IMR-90 (cell line): ENCODE measurements at regions not wholly inside any gene's neighbourhood (a gene's known extent, or its start where the extent isn't known, plus 50 kb on each side); places are given as distances from the start of the nearest gene placed in this dataset.

Source experiments
- BHLHE40 ChIP-seq: fragments of 150-350 bp; IDR thresholded peaks from 2 replicates; pipeline ENCODE4 v1.6.1; 2016; ENCODE audit warnings: mild to moderate bottlenecking, low read depth, low read length
- CEBPB ChIP-seq: IDR thresholded peaks from 2 replicates; pipeline ENCODE4 v1.6.1; 2012; ENCODE audit warnings: low read depth, low read length, improper control_type of control experiment
- CHD1 ChIP-seq: IDR thresholded peaks from 2 replicates; pipeline ENCODE4 v1.6.1; 2012; ENCODE audit warnings: low read depth, low read length, improper control_type of control experiment
- CTCF ChIP-seq: conservative IDR thresholded peaks from 2 replicates; pipeline ENCODE4 v1.5.1; 2012; ENCODE audit warnings: mild to moderate bottlenecking, low read depth, low read length, improper control_type of control experiment
- ELK1 ChIP-seq: fragments of 150-350 bp; IDR thresholded peaks from 2 replicates; pipeline ENCODE4 v1.6.1; 2016; ENCODE audit warnings: low read depth, mild to moderate bottlenecking, low read length, moderate library complexity, borderline replicate concordance
- MAFK ChIP-seq: IDR thresholded peaks from 2 replicates; pipeline ENCODE4 v1.6.1; 2012; ENCODE audit warnings: low read depth, low read length, improper control_type of control experiment
- MAZ ChIP-seq: IDR thresholded peaks from 2 replicates; pipeline ENCODE4 v1.6.1; 2012; ENCODE audit warnings: low read depth, mild to moderate bottlenecking, low read length, improper control_type of control experiment, moderate library complexity, borderline replicate concordance
- MXI1 ChIP-seq: IDR thresholded peaks from 2 replicates; pipeline ENCODE4 v1.6.1; 2012; ENCODE audit warnings: low read depth, mild to moderate bottlenecking, low read length, moderate library complexity, borderline replicate concordance
- NFE2L2 ChIP-seq: fragments of 150-350 bp; IDR thresholded peaks from 2 replicates; pipeline ENCODE4 v1.6.1; 2016; ENCODE audit warnings: low read depth, mild to moderate bottlenecking, low read length
- POLR2A ChIP-seq: IDR thresholded peaks from 2 replicates; pipeline ENCODE4 v1.6.1; 2012; ENCODE audit warnings: mild to moderate bottlenecking, low read depth, low read length
- RAD21 ChIP-seq: IDR thresholded peaks from 2 replicates; pipeline ENCODE4 v1.6.1; 2012; ENCODE audit warnings: low read length, improper control_type of control experiment
- RCOR1 ChIP-seq: IDR thresholded peaks from 2 replicates; pipeline ENCODE4 v1.6.1; 2012; ENCODE audit warnings: mild to moderate bottlenecking, low read length, improper control_type of control experiment; ENCODE audit not compliant: insufficient replicate concordance
- RFX5 ChIP-seq: IDR thresholded peaks from 2 replicates; pipeline ENCODE4 v1.8.0; 2012; ENCODE audit warnings: low read depth, mild to moderate bottlenecking, low read length, moderate library complexity
- USF2 ChIP-seq: fragments of 150-350 bp; IDR thresholded peaks from 2 replicates; pipeline ENCODE4 v1.6.1; 2017; ENCODE audit warnings: mild to moderate bottlenecking, antibody characterized with exemption, low read length, low read depth

GRCh38 chr1:163257763-163258162, 55.0 kb upstream of the RGS5 start:
- no peak for TF ChIP-seq BHLHE40
- TF ChIP-seq CTCF: no peak
- TF ChIP-seq POLR2A: no peak
- no peak for TF ChIP-seq ELK1
- TF ChIP-seq MAFK: no peak
- no peak for TF ChIP-seq RAD21
- no peak for TF ChIP-seq MXI1
- TF ChIP-seq CHD1: no peak
- TF ChIP-seq USF2: no peak
- no peak for TF ChIP-seq RFX5
- TF ChIP-seq MAZ: no peak
- no peak for TF ChIP-seq CEBPB
- TF ChIP-seq RCOR1: no peak
- TF ChIP-seq NFE2L2: no peak
